Muscle layer of duodenum (tissue), 2 donors: ENCODE measurements at regions not wholly inside any gene's neighbourhood (a gene's known extent, or its start where the extent isn't known, plus 50 kb on each side); places are given as distances from the start of the nearest gene placed in this dataset.

Source experiments
- H3K27ac ChIP-seq: one replicate; pipeline ENCODE4 v1.7.0; 2013; ENCODE audit warnings: mild to moderate bottlenecking, low read length
- H3K27me3 ChIP-seq: one replicate; pipeline ENCODE4 v1.7.0; 2013; ENCODE audit warnings: low read depth, mild to moderate bottlenecking, control low read depth, low read length
- H3K36me3 ChIP-seq, 2 donors: one replicate each; pipeline ENCODE4 v1.7.0; 2013; ENCODE audit warnings: low read length in 2 of 2, control low read depth in 1 of 2, mild to moderate bottlenecking in 1 of 2; ENCODE audit not compliant: insufficient read depth in 2 of 2, control insufficient read depth in 1 of 2
- H3K4me1 ChIP-seq, 2 donors: one replicate each; pipeline ENCODE4 v1.7.0; 2013; ENCODE audit warnings: low read length in 2 of 2, mild to moderate bottlenecking in 2 of 2, control low read depth in 1 of 2, moderate library complexity in 1 of 2; ENCODE audit not compliant: insufficient read depth in 2 of 2, control insufficient read depth in 1 of 2
- H3K4me3 ChIP-seq, 2 donors: one replicate each; pipeline ENCODE4 v1.7.0; 2013; ENCODE audit warnings: low read length in 2 of 2, low read depth in 1 of 2, mild to moderate bottlenecking in 1 of 2
- H3K9me3 ChIP-seq, 2 donors: one replicate each; pipeline ENCODE4 v1.7.0; 2013; ENCODE audit warnings: low read length in 2 of 2, control low read depth in 1 of 2, mild to moderate bottlenecking in 1 of 2; ENCODE audit not compliant: control insufficient read depth in 1 of 2
- donor health status: healthy.

GRCh38 chr5:155471027-155471426, 457.5 kb downstream of the KIF4B start:
- Histone ChIP-seq H3K36me3 (no peaks in the 10 kb centered on the region), H3K27me3 (no peaks in the 10 kb centered on the region), H3K4me3 (no peak overlapping the region), H3K4me1 (no peaks in the 10 kb centered on the region), H3K9me3 (no peaks in the 10 kb centered on the region), H3K27ac (no peak overlapping the region)

DNA sequence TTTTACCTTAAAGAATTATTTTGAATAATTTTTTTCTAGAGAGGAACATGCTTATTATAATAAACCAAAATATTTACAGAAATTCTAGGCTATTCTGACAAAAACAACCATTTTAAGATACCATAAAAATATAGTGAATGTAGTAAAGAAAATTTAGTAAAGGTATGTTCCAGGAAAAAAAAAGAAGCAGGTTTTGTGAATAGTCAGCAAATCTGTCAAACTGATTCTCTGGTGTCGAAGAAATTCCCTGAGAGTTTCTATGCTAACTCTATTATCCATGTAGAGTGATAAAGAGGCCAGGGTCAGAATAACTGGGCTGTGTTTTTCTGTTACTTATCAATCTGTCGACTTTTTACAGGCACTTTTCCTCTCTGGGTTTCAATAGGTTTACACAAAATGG, 459.2 kb downstream of the KIF4B start:
- no peaks in the 10 kb centered on the region for H3K36me3 ChIP-seq
- no peaks in the 10 kb centered on the region for H3K4me1 ChIP-seq
- H3K9me3 ChIP-seq, result no peaks in the 10 kb centered on the region
- no peaks in the 10 kb centered on the region for H3K27me3 ChIP-seq
- H3K27ac ChIP-seq, result no peak overlapping the region
- no peak overlapping the region for H3K4me3 ChIP-seq

DNA sequence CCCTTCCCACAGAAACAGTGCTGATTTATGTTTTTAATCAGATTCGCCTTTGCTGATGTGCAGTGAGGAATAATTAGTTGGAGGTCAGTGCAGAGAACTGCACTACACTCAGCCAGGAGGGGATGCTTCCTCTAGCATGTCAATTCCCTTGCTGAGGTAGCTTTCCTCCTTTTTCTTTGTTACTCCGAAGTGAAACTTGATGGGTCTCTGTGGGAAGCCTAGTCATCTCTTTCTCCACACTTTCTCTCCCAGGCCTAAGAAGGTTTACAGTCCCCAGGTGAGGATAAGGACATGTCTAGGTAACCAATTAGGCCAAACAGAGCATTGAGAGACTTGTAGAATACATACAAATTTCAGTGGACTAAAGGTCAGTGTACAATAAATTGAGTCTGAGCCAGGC, 461.8 kb downstream of the KIF4B start:
- no peaks in the 10 kb centered on the region for H3K4me1 ChIP-seq
- no peaks in the 10 kb centered on the region for H3K9me3 ChIP-seq
- no peak overlapping the region for H3K27ac ChIP-seq
- no peaks in the 10 kb centered on the region for H3K27me3 ChIP-seq
- H3K4me3 ChIP-seq, result no peak overlapping the region
- no peaks in the 10 kb centered on the region for H3K36me3 ChIP-seq

DNA sequence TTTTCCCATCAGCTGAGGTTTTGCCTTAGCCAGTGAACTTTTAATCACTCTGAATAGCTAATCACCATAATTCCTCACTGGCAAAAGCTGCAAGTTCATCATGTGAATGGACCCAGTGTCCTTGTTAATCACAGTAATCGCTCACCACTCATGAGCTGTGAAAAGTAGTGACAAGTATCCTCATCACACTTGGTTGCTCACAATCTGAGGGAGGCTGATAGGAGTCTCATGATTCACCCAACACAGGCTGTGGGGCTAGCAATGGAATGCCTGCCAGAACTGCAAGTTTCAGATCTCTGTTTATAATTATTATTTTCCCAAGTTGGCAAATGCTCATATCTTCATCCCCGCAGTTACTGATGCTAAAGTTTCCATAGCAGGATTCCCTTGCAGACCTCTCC, 467.2 kb downstream of the KIF4B start:
- H3K4me1 ChIP-seq, result no peaks in the 10 kb centered on the region
- no peaks in the 10 kb centered on the region for H3K27me3 ChIP-seq
- H3K4me3 ChIP-seq, result no peak overlapping the region
- H3K27ac ChIP-seq, result no peak overlapping the region
- no peaks in the 10 kb centered on the region for H3K9me3 ChIP-seq
- no peaks in the 10 kb centered on the region for H3K36me3 ChIP-seq

- Histone ChIP-seq H3K27me3 (no peaks in the 10 kb centered on the region), H3K4me1 (no peaks in the 10 kb centered on the region), H3K27ac (no peak overlapping the region), H3K4me3 (no peak overlapping the region), H3K36me3 (no peaks in the 10 kb centered on the region), H3K9me3 (no peaks in the 10 kb centered on the region)
Measured at GRCh38 chr5:155481182-155481581, 467.6 kb downstream of the KIF4B start.

DNA sequence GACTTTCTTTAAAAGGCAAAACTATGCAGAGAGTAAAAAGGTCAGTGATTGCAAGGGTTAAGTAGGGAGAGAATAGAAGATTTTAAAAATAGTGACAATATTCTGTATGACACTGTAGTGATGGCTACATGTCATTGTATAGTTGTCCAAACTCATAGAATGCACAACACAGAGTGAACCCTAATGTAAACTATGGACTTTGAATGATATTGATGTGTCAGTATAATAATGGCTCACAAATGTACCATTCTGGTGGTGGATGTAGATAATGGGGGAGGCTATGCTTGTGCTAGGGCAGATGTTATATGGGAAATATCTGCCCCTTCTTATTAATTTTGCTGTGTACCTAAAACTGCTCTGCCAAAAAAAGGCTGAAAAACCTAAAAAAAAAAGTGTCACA, 468.9 kb downstream of the KIF4B start:
- Histone ChIP-seq H3K4me3 (no peak overlapping the region), H3K27ac (no peak overlapping the region), H3K36me3 (no peaks in the 10 kb centered on the region), H3K27me3 (no peaks in the 10 kb centered on the region), H3K4me1 (no peaks in the 10 kb centered on the region), H3K9me3 (no peaks in the 10 kb centered on the region)

DNA sequence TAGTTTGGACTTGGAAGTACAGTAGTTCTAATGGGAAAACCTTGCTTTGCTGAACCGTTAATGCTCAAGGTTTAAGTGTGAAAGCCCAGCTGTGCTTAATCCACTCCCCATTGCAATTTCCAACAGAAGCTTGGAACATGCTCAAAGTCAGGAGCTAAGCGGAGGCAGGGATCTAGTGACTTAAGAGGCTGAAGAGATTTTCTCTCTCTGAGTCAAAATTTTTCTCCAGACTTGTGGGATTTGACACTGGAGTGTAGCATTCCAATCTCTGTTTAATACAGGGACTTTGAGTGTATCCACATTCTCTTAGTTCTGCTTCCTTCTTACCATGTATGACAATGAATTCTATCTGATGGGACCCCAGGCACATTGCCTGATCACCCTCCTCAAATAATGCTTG, 471.8 kb downstream of the KIF4B start:
- H3K27me3 ChIP-seq, result no peaks in the 10 kb centered on the region
- no peaks in the 10 kb centered on the region for H3K36me3 ChIP-seq
- H3K9me3 ChIP-seq, result no peaks in the 10 kb centered on the region
- H3K4me1 ChIP-seq, result no peaks in the 10 kb centered on the region
- H3K27ac ChIP-seq, result no peak overlapping the region
- no peak overlapping the region for H3K4me3 ChIP-seq

DNA sequence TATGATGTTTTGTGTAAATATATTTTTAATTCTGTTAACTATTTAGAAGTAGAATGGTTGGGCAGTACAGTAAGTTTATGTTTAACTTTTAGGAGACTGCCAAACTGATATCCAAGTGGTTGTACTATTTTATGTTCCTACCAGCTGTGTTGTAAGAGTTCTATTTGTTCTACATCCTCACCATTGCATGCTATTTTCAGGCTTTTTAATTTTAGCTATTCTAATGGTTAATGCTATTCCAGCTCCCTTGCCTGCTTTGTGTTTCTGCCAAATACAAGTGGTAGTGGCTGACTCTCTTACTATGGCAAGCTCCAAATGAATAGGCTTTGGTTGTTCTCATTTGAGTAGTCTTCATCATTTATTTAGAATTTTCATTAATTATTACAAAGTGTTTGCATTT, 476.4 kb downstream of the KIF4B start:
- Histone ChIP-seq H3K27ac (no peak overlapping the region), H3K4me3 (no peak overlapping the region), H3K9me3 (no peaks in the 10 kb centered on the region), H3K36me3 (no peaks in the 10 kb centered on the region), H3K4me1 (no peaks in the 10 kb centered on the region), H3K27me3 (no peaks in the 10 kb centered on the region)

- Histone ChIP-seq H3K9me3 (no peaks in the 10 kb centered on the region), H3K27me3 (no peaks in the 10 kb centered on the region), H3K36me3 (no peaks in the 10 kb centered on the region), H3K4me3 (no peak overlapping the region), H3K4me1 (no peaks in the 10 kb centered on the region), H3K27ac (no peak overlapping the region)
Measured at GRCh38 chr5:155492191-155492590, 478.6 kb downstream of the KIF4B start.

DNA sequence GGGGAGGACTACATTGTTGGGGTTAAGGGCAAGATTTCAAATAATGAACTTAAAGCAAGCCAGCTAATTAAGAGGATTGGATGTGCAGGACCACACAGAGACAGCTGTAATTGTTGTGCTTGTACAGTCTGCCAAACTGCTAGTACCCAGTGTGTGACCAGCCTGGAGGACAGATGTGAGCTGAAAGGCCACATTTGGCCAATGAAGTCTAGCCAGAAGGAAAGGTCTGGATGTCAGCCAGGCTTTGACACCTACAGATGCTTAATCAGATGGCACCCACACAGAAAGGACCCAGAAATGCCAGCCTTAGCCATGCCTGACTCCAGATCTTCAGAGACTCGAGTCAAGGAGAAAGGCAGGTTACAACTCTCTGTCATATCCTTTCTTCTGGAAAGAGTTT, 491.1 kb downstream of the KIF4B start:
- no peaks in the 10 kb centered on the region for H3K9me3 ChIP-seq
- no peaks in the 10 kb centered on the region for H3K4me1 ChIP-seq
- H3K27me3 ChIP-seq, result no peaks in the 10 kb centered on the region
- H3K36me3 ChIP-seq, result no peaks in the 10 kb centered on the region
- no peak overlapping the region for H3K4me3 ChIP-seq
- no peak overlapping the region for H3K27ac ChIP-seq

DNA sequence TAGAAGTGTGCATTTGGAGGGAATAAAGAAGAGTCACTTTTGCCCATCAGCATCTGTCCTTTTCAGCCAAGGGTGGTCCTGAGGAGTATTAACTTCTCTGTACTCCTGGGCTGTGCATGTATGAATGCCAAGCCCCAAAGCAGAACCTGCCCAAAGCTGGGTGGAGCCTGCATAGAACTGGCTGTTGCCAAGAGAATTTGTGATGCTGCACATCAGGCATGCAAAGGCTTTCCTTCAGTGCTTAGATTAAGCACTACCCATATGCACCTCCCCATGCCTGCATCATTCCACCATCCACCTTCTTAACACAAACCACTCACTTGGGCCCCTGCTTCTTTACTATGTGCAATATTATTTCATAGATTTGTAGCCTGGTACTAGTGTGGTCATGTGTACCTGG, 493.8 kb downstream of the KIF4B start:
- Histone ChIP-seq H3K4me1 (no peaks in the 10 kb centered on the region), H3K27ac (no peak overlapping the region), H3K9me3 (no peaks in the 10 kb centered on the region), H3K36me3 (no peaks in the 10 kb centered on the region), H3K4me3 (no peak overlapping the region), H3K27me3 (no peaks in the 10 kb centered on the region)

DNA sequence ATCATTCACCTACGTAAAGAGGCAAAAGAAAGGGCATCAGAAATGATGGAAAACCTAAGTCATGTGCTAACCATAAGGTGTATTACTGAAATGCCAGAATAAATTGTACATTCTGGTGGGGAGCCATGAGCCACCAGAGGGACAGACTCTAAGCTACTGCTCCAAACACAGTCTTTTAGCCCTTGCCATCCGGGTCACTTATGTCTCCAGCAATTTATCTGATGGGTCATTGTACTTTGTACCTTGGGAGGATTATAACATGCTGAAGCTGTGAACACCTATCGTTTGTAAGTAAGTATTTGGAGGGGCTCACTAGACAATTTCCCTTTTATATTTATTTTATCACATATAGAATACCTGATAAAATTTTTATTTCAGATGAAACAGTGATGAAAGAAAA, 495.1 kb downstream of the KIF4B start:
- no peaks in the 10 kb centered on the region for H3K4me1 ChIP-seq
- no peak overlapping the region for H3K27ac ChIP-seq
- no peak overlapping the region for H3K4me3 ChIP-seq
- no peaks in the 10 kb centered on the region for H3K36me3 ChIP-seq
- H3K27me3 ChIP-seq, result no peaks in the 10 kb centered on the region
- H3K9me3 ChIP-seq, result no peaks in the 10 kb centered on the region
